SK-N-MC (cell line): ENCODE measurements at regions not wholly inside any gene's neighbourhood (a gene's known extent, or its start where the extent isn't known, plus 50 kb on each side); places are given as distances from the start of the nearest gene placed in this dataset.
"Not testable (repeated sequence)": the region's sequence is repeated elsewhere in the genome, so short reads cannot be mapped to it uniquely, and the experiment has no call there.

Source experiments
- DNase-seq: peaks from one replicate; pipeline ENCODE4 v3.0.0-alpha.2; 2011; ENCODE audit warnings: low read depth, low spot score
- H3K27ac ChIP-seq: fragments of 200-600 bp; sonication (generic); 2 replicates; pipeline ENCODE4 v1.5.1; 2016; ENCODE audit warnings: mixed run types
- H3K36me3 ChIP-seq: fragments of 200-600 bp; sonication (generic); 2 replicates; pipeline ENCODE4 v1.6.1; 2017; ENCODE audit warnings: antibody characterized with exemption, low read length, mixed read lengths; ENCODE audit not compliant: insufficient read depth
- H3K4me3 ChIP-seq: fragments of 200-600 bp; sonication (generic); 2 replicates; pipeline ENCODE4 v1.5.1; 2016
- H3K9ac ChIP-seq: fragments of 200-600 bp; sonication (generic); 2 replicates; pipeline ENCODE4 v1.8.0; 2017; ENCODE audit warnings: mixed run types, mixed read lengths; ENCODE audit not compliant: insufficient read length
- H3K9me3 ChIP-seq: fragments of 200-600 bp; sonication (generic); 2 replicates; pipeline ENCODE4 v1.6.1; 2017; ENCODE audit warnings: low read depth, mild to moderate bottlenecking, antibody characterized with exemption, low read length, moderate library complexity, mixed read lengths
- EZH2 ChIP-seq: fragments of 200-600 bp; sonication (generic); IDR thresholded peaks from one replicate; pipeline ENCODE4 v1.6.1; 2017; ENCODE audit warnings: antibody characterized with exemption
- FOXP2 ChIP-seq: optimal IDR thresholded peaks from 2 replicates; pipeline ENCODE3; 2011; ENCODE audit warnings: mild to moderate bottlenecking, moderate library complexity; ENCODE audit not compliant: insufficient read depth; ENCODE audit errors: extremely low read length, control extremely low read depth
- POLR2AphosphoS5 ChIP-seq: IDR thresholded peaks from 2 replicates; pipeline ENCODE4 v1.6.1; 2012; ENCODE audit warnings: mild to moderate bottlenecking, low read depth, low read length, borderline replicate concordance

GRCh38 chr10:44574596-44575480 lies 189.9 kb upstream of the CXCL12 start:
- Histone ChIP-seq H3K36me3 (no peaks in the 10 kb centered on the region), H3K4me3 (no peak overlapping the region), H3K27ac (no peak overlapping the region), H3K9me3 (no peaks in the 10 kb centered on the region), H3K9ac (no peak overlapping the region)
- TF ChIP-seq FOXP2 (no peak), EZH2 (no peak), POLR2AphosphoS5 (no peak)
- no peak for DNase-seq

GRCh38 chr10:44575601-44576380 lies 190.9 kb upstream of the CXCL12 start:
- H3K36me3 ChIP-seq: no peaks in the 10 kb centered on the region
- TF ChIP-seq POLR2AphosphoS5 (no peak), EZH2 (no peak), FOXP2 (no peak)
- H3K9ac ChIP-seq: no peak overlapping the region
- no peak for DNase-seq
- H3K4me3 ChIP-seq: no peak overlapping the region
- H3K9me3 ChIP-seq: no peaks in the 10 kb centered on the region
- H3K27ac ChIP-seq: no peak overlapping the region

GRCh38 chr10:44576702-44577191 lies 191.8 kb upstream of the CXCL12 start:
- no peak for DNase-seq

GRCh38 chr10:44577533-44577932 lies 192.6 kb upstream of the CXCL12 start:
- Histone ChIP-seq H3K27ac (no peak overlapping the region), H3K36me3 (no peaks in the 10 kb centered on the region), H3K9ac (no peak overlapping the region), H3K9me3 (no peaks in the 10 kb centered on the region), H3K4me3 (no peak overlapping the region)
- TF ChIP-seq FOXP2 (no peak), POLR2AphosphoS5 (no peak)
- no peak for DNase-seq

More at GRCh38 chr10:44576702-44577191, 191.8 kb upstream of the CXCL12 start:
- H3K36me3 ChIP-seq: no peaks in the 10 kb centered on the region
- TF ChIP-seq POLR2AphosphoS5: no peak
- no peak for TF ChIP-seq FOXP2
- TF ChIP-seq EZH2: no peak
- H3K9ac ChIP-seq: no peak overlapping the region
- H3K27ac ChIP-seq: no peak overlapping the region
- H3K4me3 ChIP-seq: no peak overlapping the region
- no peaks in the 10 kb centered on the region for H3K9me3 ChIP-seq

- Histone ChIP-seq H3K9me3 (no peaks in the 10 kb centered on the region), H3K9ac (no peak overlapping the region), H3K36me3 (no peaks in the 10 kb centered on the region), H3K4me3 (no peak overlapping the region), H3K27ac (no peak overlapping the region)
- no peak for TF ChIP-seq FOXP2
- TF ChIP-seq POLR2AphosphoS5: no peak
- no peak for TF ChIP-seq EZH2
- no peak for DNase-seq
Observed at GRCh38 chr10:44578271-44578670, 193.4 kb upstream of the CXCL12 start.

GRCh38 chr10:44578963-44579362 lies 194.1 kb upstream of the CXCL12 start:
- H3K36me3 ChIP-seq, H3K4me3 ChIP-seq: not testable (repeated sequence)

GRCh38 chr10:44581996-44582395 lies 197.1 kb upstream of the CXCL12 start:
- no peak overlapping the region for H3K27ac ChIP-seq
- DNase-seq: no peak
- TF ChIP-seq EZH2 (no peak), POLR2AphosphoS5 (no peak), FOXP2 (no peak)
- H3K9ac ChIP-seq: no peak overlapping the region
- no peak overlapping the region for H3K4me3 ChIP-seq
- H3K9me3 ChIP-seq: no peaks in the 10 kb centered on the region
- no peaks in the 10 kb centered on the region for H3K36me3 ChIP-seq

More at GRCh38 chr10:44578963-44579362, 194.1 kb upstream of the CXCL12 start:
- not testable (repeated sequence) for H3K9ac ChIP-seq, H3K9me3 ChIP-seq, DNase-seq, H3K27ac ChIP-seq

GRCh38 chr10:44587488-44588318 lies 202.8 kb upstream of the CXCL12 start:
- no peak overlapping the region for H3K4me3 ChIP-seq
- no peak for TF ChIP-seq EZH2
- no peak for TF ChIP-seq POLR2AphosphoS5
- no peak for TF ChIP-seq FOXP2
- DNase-seq: no peak

More at GRCh38 chr10:44587488-44588318, 202.8 kb upstream of the CXCL12 start:
- H3K36me3 ChIP-seq: no peaks in the 10 kb centered on the region
- no peak overlapping the region for H3K27ac ChIP-seq
- H3K9me3 ChIP-seq: no peaks in the 10 kb centered on the region
- no peak overlapping the region for H3K9ac ChIP-seq
